Heart left ventricle (tissue), 16 donors: ENCODE measurements at regions not wholly inside any gene's neighbourhood (a gene's known extent, or its start where the extent isn't known, plus 50 kb on each side); places are given as distances from the start of the nearest gene placed in this dataset.

Source experiments
- ATAC-seq, 4 donors: fragments of 200-7000 bp; cut with Tn5 transposase; one replicate each; pipeline ENCODE4 v1.9.1; 2020 to 2022; ENCODE audit warnings: moderate library complexity in 4 of 4, mild to moderate bottlenecking in 3 of 4, moderate number of reproducible peaks in 1 of 4
- DNase-seq, 5 donors: peaks; one replicate each; pipeline ENCODE4 v3.0.0-alpha.2; 2020
- H3K27ac ChIP-seq, 12 donors: fragments of 200-600 bp; sonication (generic) in 4 of 12; one replicate each; pipeline versions ENCODE4 v1.5.0 to v1.8.0; 2016 to 2022; ENCODE audit warnings: mild to moderate bottlenecking in 2 of 12
- H3K27me3 ChIP-seq, 9 donors: fragments of 200-600 bp; sonication (generic) in 2 of 9; one replicate each; pipeline versions ENCODE4 v1.5.1 to v1.8.0; 2016 to 2022; ENCODE audit warnings: mild to moderate bottlenecking in 3 of 9
- H3K36me3 ChIP-seq, 9 donors: fragments of 200-600 bp; sonication (generic) in 2 of 9; one replicate each; pipeline versions ENCODE4 v1.5.0 to v1.8.0; 2018 to 2022; ENCODE audit warnings: mild to moderate bottlenecking in 2 of 9
- H3K4me1 ChIP-seq, 12 donors: fragments of 200-600 bp; sonication (generic) in 4 of 12; one replicate each; pipeline versions ENCODE4 v1.5.0 to v1.8.0; 2016 to 2022; ENCODE audit warnings: mild to moderate bottlenecking in 3 of 12
- H3K4me3 ChIP-seq, 12 donors: fragments of 200-600 bp; sonication (generic) in 4 of 12; one replicate each; pipeline versions ENCODE4 v1.5.0 to v1.8.0; 2017 to 2022; ENCODE audit warnings: mild to moderate bottlenecking in 9 of 12, moderate library complexity in 4 of 12
- H3K9me3 ChIP-seq, 12 donors: fragments of 200-600 bp; sonication (generic) in 4 of 12; one replicate each; pipeline versions ENCODE4 v1.5.0 to v1.8.0; 2016 to 2022; ENCODE audit warnings: mild to moderate bottlenecking in 1 of 12
- POLR2A ChIP-seq, 2 donors: fragments of 450-650 bp; IDR thresholded peaks; one replicate each; pipeline ENCODE4 v1.6.1; 2017; ENCODE audit warnings: antibody characterized with exemption in 2 of 2, mild to moderate bottlenecking in 2 of 2, moderate library complexity in 2 of 2
- WGBS, 4 donors: extraction: QIAGEN DNeasy Blood & Tissue Kit in 2 of 4; methylation state at CpG; one replicate each; pipeline versions ENCODE4 v1.1.5 to v1.1.7; 2013 to 2018; 5-methylcytosine and 5-hydroxymethylcytosine counted together
- intact Hi-C, 10 donors: fragments of 100-400 bp; cut with DNase I; formaldehyde crosslinking; loops; one replicate each; pipeline versions ENCODE4 v1.11.1 to v1.14.2; 2022
- TF ChIP-seq, protein P1 (sequence below), 12 donors: fragments of 200-600 bp; sonication (generic) in 4 of 12; IDR thresholded peaks; one replicate each; pipeline versions ENCODE4 v1.5.0 to v1.8.0; 2018 to 2022; ENCODE audit warnings: antibody characterized with exemption in 12 of 12, mild to moderate bottlenecking in 5 of 12
- donor health status: ischemic (EF 13 %, LVEDD 7.1; RV severe dilation, severe dysfunction).
- donor health status: healthy with polysubstance abuse.
- donor health status: DM: no; HTN: yes; CAD: no.
- donor health status: DM: no; HTN: no; CAD: no.
- donor health status: ischemic (EF 25% LVEDD 6.9; RV normal size, moderate dysfunction).
- donor health status: ischemic (EF 25% LVEDD 5.7; RV mildly dilated, moderate dysfunction).
- donor health status: healthy.
- donor health status: DM: yes; HTN: yes; CAD: no.
- donor health status: ischemic (EF 35%, LVEDD 5.7; RV mildly dilated, moderate dysfunction).
- donor health status: nonischemic (EF 11% LVEDD 7.7; RV severe dilation, severe dysfunction).
- donor health status: DM: yes; HTN: yes; CAD: no.
- donor health status: PGD.
- donor health status: ischemic (EF 29% LVEDD 5.4; RV normal size, mild dysfunction).
- donor health status: nonischemic (EF 23%, LVEDD 6.1; RV moderate dilation, normal function).

DNA sequence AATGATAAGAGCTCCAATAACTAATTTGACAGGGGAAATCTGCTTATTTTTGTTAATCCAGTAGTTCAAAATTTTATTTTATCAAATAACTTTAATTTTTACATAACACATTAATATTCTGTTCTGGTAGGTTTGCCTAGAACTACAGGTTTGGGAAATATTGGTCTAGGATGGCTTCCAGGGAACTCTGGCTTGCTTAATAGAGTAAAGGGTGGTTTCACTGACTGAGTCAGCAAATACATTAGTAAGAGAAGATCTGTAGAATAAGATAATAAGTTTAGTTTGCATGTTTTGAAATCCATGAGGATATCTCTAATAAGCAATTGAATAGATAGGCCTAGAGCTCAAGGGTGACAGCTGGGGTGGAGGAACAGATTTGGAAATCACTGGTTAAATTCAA lies 500.7 kb downstream of the ZNF674 start:
- DNase-seq (no peak), ATAC-seq (no peak)
- Histone ChIP-seq H3K4me3 (no peak overlapping the region), H3K9me3 (peaks cover 0 to 24% (median 0%) of the 10 kb centered on the region in 12 donors), H3K36me3 (no peaks in the 10 kb centered on the region), H3K27ac (no peak overlapping the region), H3K4me1 (no peaks in the 10 kb centered on the region), H3K27me3 (no peaks in the 10 kb centered on the region)
- TF ChIP-seq, protein P1, sequence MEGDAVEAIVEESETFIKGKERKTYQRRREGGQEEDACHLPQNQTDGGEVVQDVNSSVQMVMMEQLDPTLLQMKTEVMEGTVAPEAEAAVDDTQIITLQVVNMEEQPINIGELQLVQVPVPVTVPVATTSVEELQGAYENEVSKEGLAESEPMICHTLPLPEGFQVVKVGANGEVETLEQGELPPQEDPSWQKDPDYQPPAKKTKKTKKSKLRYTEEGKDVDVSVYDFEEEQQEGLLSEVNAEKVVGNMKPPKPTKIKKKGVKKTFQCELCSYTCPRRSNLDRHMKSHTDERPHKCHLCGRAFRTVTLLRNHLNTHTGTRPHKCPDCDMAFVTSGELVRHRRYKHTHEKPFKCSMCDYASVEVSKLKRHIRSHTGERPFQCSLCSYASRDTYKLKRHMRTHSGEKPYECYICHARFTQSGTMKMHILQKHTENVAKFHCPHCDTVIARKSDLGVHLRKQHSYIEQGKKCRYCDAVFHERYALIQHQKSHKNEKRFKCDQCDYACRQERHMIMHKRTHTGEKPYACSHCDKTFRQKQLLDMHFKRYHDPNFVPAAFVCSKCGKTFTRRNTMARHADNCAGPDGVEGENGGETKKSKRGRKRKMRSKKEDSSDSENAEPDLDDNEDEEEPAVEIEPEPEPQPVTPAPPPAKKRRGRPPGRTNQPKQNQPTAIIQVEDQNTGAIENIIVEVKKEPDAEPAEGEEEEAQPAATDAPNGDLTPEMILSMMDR (IDR thresholded peaks at IDR 0.05): no peak
- TF ChIP-seq POLR2A (IDR thresholded peaks at IDR 0.05): no peak
- intact Hi-C loops: no loop called here

DNA sequence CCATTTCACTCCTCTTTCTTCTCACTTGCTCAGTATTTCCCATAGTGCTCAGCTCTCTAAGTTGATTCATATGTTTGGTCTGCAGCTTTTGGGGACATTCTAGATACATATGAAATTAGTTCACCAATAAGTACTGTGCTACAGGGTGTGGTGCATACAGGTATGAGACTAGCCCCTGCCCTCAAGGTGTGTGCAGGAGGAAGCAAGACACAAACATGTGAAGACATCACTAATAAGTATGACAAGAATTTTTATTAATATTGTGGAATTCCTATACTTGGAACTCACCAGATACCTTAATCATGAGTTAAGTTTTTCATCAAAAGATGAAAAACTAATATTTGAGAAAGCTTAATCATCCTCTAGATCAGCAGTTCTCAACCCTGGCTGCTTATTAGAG lies 505.2 kb downstream of the ZNF674 start:
- Histone ChIP-seq H3K4me1 (no peaks in the 10 kb centered on the region), H3K9me3 (peaks cover 0 to 22% (median 0%) of the 10 kb centered on the region in 12 donors), H3K27me3 (peaks cover 0 to 4% (median 0%) of the 10 kb centered on the region in 9 donors), H3K4me3 (no peak overlapping the region), H3K27ac (no peak overlapping the region), H3K36me3 (no peaks in the 10 kb centered on the region)
- TF ChIP-seq, protein P1 (IDR thresholded peaks at IDR 0.05): no peak
- no peak for TF ChIP-seq POLR2A (IDR thresholded peaks at IDR 0.05)
- intact Hi-C loops: no loop called here
- DNase-seq (no peak), ATAC-seq (no peak)

DNA sequence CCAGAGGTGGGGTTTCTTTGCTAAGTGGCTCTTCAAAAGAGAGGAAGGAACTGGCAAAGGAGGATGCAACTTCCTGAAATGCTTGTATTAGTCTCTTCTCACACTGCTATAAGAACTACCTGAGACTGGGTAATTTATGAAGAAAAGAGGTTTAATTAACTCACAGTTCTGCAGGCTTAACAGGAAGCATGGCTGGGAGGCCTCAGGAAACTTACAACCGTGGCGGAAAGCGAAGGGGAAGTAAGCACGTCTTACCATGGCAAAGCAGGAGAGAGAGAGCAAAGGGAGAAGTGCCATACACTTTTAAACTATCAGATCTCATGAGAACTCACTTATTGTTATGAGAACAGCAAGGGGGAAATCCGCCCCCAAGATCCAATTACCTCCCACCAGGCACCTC lies 505.7 kb downstream of the ZNF674 start:
- TF ChIP-seq, protein P1 (IDR thresholded peaks at IDR 0.05): no peak
- TF ChIP-seq POLR2A (IDR thresholded peaks at IDR 0.05): no peak
- peaks cover 0 to 4% (median 0%) of the 10 kb centered on the region in 9 donors for H3K27me3 ChIP-seq
- intact Hi-C loops: no loop called here
- H3K4me3 ChIP-seq: no peak overlapping the region
- H3K27ac ChIP-seq: no peak overlapping the region
- peaks cover 0 to 22% (median 0%) of the 10 kb centered on the region in 12 donors for H3K9me3 ChIP-seq
- ATAC-seq (no peak), DNase-seq (no peak)
- no peaks in the 10 kb centered on the region for H3K36me3 ChIP-seq
- no peaks in the 10 kb centered on the region for H3K4me1 ChIP-seq
- 53 to 66% (median 62%) methylated on average over 5 of the region's 5 CpGs for WGBS, 4 donors

DNA sequence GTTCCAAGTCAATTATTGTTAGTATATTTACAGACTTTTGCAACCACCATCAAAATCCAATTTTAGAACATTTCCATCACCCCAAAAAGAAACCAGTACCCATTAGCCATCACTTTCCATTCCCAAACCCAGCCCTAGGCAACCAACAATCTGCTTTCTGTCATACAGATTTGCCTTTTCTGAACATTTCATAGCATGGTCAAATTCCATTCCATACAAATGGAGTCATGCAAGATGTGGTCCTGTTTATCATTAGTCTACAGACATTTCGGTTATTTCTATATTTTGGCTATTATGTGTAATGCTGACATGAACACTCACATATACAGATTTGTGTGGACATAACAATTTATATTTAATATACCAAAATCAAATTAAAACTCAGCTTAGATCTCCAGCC lies 508.7 kb downstream of the ZNF674 start:
- no peak for TF ChIP-seq POLR2A (IDR thresholded peaks at IDR 0.05)
- TF ChIP-seq, protein P1 (IDR thresholded peaks at IDR 0.05): no peak
- 72 to 90% (median 85%) methylated on average over 1 of the region's 1 CpG for WGBS, 4 donors
- intact Hi-C loops: no loop called here
- no peak for DNase-seq
- peaks cover 0 to 18% (median 0%) of the 10 kb centered on the region in 12 donors for H3K9me3 ChIP-seq
- no peak for ATAC-seq
- no peak overlapping the region for H3K27ac ChIP-seq
- H3K4me1 ChIP-seq: no peaks in the 10 kb centered on the region
- no peaks in the 10 kb centered on the region for H3K36me3 ChIP-seq
- peaks cover 0 to 4% (median 0%) of the 10 kb centered on the region in 9 donors for H3K27me3 ChIP-seq
- no peak overlapping the region for H3K4me3 ChIP-seq
